ENCODE measurements at regions not wholly inside any gene's neighbourhood (a gene's known extent, or its start where the extent isn't known, plus 50 kb on each side); places are given as distances from the start of the nearest gene placed in this dataset.

- Histone ChIP-seq H3K36me3 (ENCODE audit: control insufficient read depth, insufficient read depth, low read length) (no peaks in the 10 kb centered on the region), H4K20me1 (replicated peaks; ENCODE audit: control insufficient read depth, insufficient read depth, low read length) (no peaks in the 10 kb centered on the region), H3K9ac (ENCODE audit: insufficient read depth in 1 of 2, low read depth in 2 of 2, low read length in 2 of 2) (no peak overlapping the region), H3K4me2 (ENCODE audit: insufficient read depth, low read length) (no peak overlapping the region), H3K27ac (ENCODE audit: extremely low read depth, low read depth, low read length) (no peak overlapping the region), H3K4me1 (replicated peaks in 1 of 2; ENCODE audit: control insufficient read depth in 2 of 2, insufficient read depth in 2 of 2, low read length in 2 of 2) (no peaks in the 10 kb centered on the region), H3K9me1 (ENCODE audit: control insufficient read depth, insufficient read depth, low read length) (no peaks in the 10 kb centered on the region), H3K9me3 (replicated peaks; ENCODE audit: control insufficient read depth, insufficient read depth, low read depth, low read length) (no peaks in the 10 kb centered on the region), H3K79me2 (ENCODE audit: control insufficient read depth, insufficient read depth, low read length) (no peaks in the 10 kb centered on the region), H3K27me3 (ENCODE audit: control insufficient read depth in 2 of 2, insufficient read depth in 2 of 2, low read length in 2 of 2) (peaks cover 0 to 11% of the 10 kb centered on the region in 2 experiments; a peak in 2 of 5 replicates), H3K4me3 (no peak overlapping the region), H2AFZ (ENCODE audit: low read depth, low read length) (no peak overlapping the region)
- intact Hi-C loops (cut with micrococcal nuclease) (no loop called here), in situ Hi-C loops (cut with MboI) (no loop called here)
- ChIA-PET POLR2A (interaction anchor here (0.7 kb wide), 1 partner anchor 1047 kb away, joined by 4 read pairs; no protein-coding TSS in a partner anchor), CTCF (ENCODE audit: low intra/inter-chr PET ratio) (no interaction called here)
- FAIRE-seq (no peak), ATAC-seq (no peak), DNase-seq (ENCODE audit: extremely low read depth in 1 of 4, low spot score in 3 of 4) (no peak)
- no TSS peak for BruUV-seq (replicated peaks)
- TF ChIP-seq THAP12 (CRISPR knock-in tag; IDR thresholded peaks at IDR 0.05) (no peak), UBTF (IDR thresholded peaks at IDR 0.05; ENCODE audit: borderline replicate concordance in 1 of 2, low read depth in 2 of 2, low read length in 2 of 2) (no peak), XRCC5 (IDR thresholded peaks at IDR 0.05; ENCODE audit: low read depth, low read length) (no peak), HDAC2 (IDR thresholded peaks at IDR 0.05) (no peak), BRCA1 (IDR thresholded peaks at IDR 0.05) (no peak), BRCA1 (CRISPR knock-in tag; IDR thresholded peaks at IDR 0.05) (no peak), ZNF785 (CRISPR knock-in tag; IDR thresholded peaks at IDR 0.05) (no peak), PPARD (CRISPR knock-in tag; IDR thresholded peaks at IDR 0.05) (no peak), ARID3B (CRISPR knock-in tag; IDR thresholded peaks at IDR 0.05; ENCODE audit: borderline replicate concordance) (no peak), ZNF449 (CRISPR knock-in tag; IDR thresholded peaks at IDR 0.05) (no peak)
- 7% methylated on average over 2 of the region's 2 CpGs for WGBS (ENCODE audit: insufficient coverage, low coverage, missing lambda C conversion rate)
Measured at GRCh38 chr2:236956641-236957040, 129.0 kb upstream of the COPS8 start.

Measured in K562 (cell line).